Hepatocyte (in vitro differentiated cells): ENCODE measurements at regions not wholly inside any gene's neighbourhood (a gene's known extent, or its start where the extent isn't known, plus 50 kb on each side); places are given as distances from the start of the nearest gene placed in this dataset.

Experiments
- DNase-seq: peaks from one replicate; pipeline ENCODE4 v3.0.0-alpha.2; 2016; ENCODE audit warnings: low spot score
- H2AFZ ChIP-seq: fragments of 200-600 bp; sonication (generic); 2 replicates; pipeline ENCODE4 v1.6.0; 2016; ENCODE audit warnings: antibody characterized with exemption, mild to moderate bottlenecking
- H3K27ac ChIP-seq: fragments of 200-600 bp; sonication (generic); 2 replicates; pipeline ENCODE4 v1.5.1; 2016; ENCODE audit warnings: mild to moderate bottlenecking
- H3K27me3 ChIP-seq: fragments of 200-600 bp; sonication (generic); 2 replicates; pipeline ENCODE4 v1.6.1; 2016
- H3K36me3 ChIP-seq: fragments of 200-600 bp; sonication (generic); replicated peaks from 2 replicates; pipeline ENCODE4 v1.5.1; 2016; ENCODE audit warnings: low read depth; ENCODE audit not compliant: insufficient read depth
- H3K4me1 ChIP-seq: fragments of 200-600 bp; sonication (generic); 2 replicates; pipeline ENCODE4 v1.5.1; 2016; ENCODE audit warnings: mild to moderate bottlenecking, moderate library complexity; ENCODE audit not compliant: insufficient read depth
- H3K4me2 ChIP-seq: fragments of 200-600 bp; sonication (generic); 2 replicates; pipeline ENCODE4 v1.6.0; 2016
- H3K4me3 ChIP-seq: fragments of 200-600 bp; sonication (generic); 2 replicates; pipeline ENCODE4 v1.5.1; 2016; ENCODE audit warnings: mild to moderate bottlenecking
- H3K79me2 ChIP-seq: fragments of 200-600 bp; sonication (generic); 2 replicates; pipeline ENCODE4 v1.6.0; 2017; ENCODE audit warnings: mild to moderate bottlenecking
- H3K9me2 ChIP-seq: fragments of 200-600 bp; sonication (generic); replicated peaks from 2 replicates; pipeline ENCODE4 v1.6.0; 2017; ENCODE audit warnings: mild to moderate bottlenecking; ENCODE audit not compliant: insufficient read depth
- H3K9me3 ChIP-seq: fragments of 200-600 bp; sonication (generic); 2 replicates; pipeline ENCODE4 v1.5.1; 2016; ENCODE audit warnings: low read depth, mild to moderate bottlenecking
- H4K20me1 ChIP-seq: fragments of 200-600 bp; sonication (generic); 2 replicates; pipeline ENCODE4 v1.6.0; 2016; ENCODE audit warnings: mild to moderate bottlenecking; ENCODE audit not compliant: insufficient read depth, poor library complexity, severe bottlenecking
- EZH2 ChIP-seq: fragments of 200-600 bp; sonication (generic); IDR thresholded peaks from 2 replicates; pipeline ENCODE4 v1.6.1; 2016; ENCODE audit warnings: antibody characterized with exemption, mild to moderate bottlenecking, borderline replicate concordance
- EZH2phosphoT487 ChIP-seq: fragments of 200-600 bp; sonication (generic); IDR thresholded peaks from one replicate; pipeline ENCODE4 v1.6.1; 2018; ENCODE audit warnings: antibody characterized with exemption, mild to moderate bottlenecking, low read depth, moderate library complexity; ENCODE audit not compliant: unreplicated experiment, severe bottlenecking
- WGBS: methylation state at CpG from one replicate; pipeline ENCODE4 v1.1.6; 2016; ENCODE audit warnings: low lambda C conversion rate; ENCODE audit errors: missing lambda C conversion rate; 5-methylcytosine and 5-hydroxymethylcytosine counted together
- TF ChIP-seq, protein P1 (sequence below): fragments of 200-600 bp; sonication (generic); IDR thresholded peaks from 2 replicates; pipeline ENCODE4 v1.5.1; 2016; ENCODE audit warnings: antibody characterized with exemption, mild to moderate bottlenecking; ENCODE audit not compliant: poor library complexity

DNA sequence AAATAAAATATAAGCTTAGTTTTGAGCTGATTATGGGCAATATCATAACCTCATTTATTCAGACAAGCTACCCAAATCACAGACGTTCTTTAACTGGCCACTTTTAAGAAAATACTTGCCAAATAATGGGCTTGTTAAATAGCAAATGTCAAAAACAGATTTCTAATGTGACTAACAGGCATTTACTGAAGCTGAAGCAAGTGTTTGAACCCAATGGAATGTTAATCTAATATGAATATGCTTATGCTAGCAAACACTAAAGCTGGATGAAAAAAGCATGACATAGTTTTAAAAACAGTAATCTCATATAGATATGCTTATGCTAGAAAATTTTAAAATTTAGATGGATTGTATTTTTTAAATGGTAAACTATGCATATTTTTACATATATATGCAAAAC lies 411.6 kb upstream of the PTGER4 start:
- Histone ChIP-seq H3K79me2 (no peaks in the 10 kb centered on the region), H4K20me1 (no peaks in the 10 kb centered on the region), H3K27me3 (no peaks in the 10 kb centered on the region), H3K4me1 (no peaks in the 10 kb centered on the region), H3K27ac (no peak overlapping the region), H2AFZ (no peak overlapping the region), H3K4me2 (no peak overlapping the region), H3K9me3 (no peaks in the 10 kb centered on the region), H3K4me3 (no peak overlapping the region), H3K36me3 (no peaks in the 10 kb centered on the region), H3K9me2 (no peaks in the 10 kb centered on the region)
- no peak for TF ChIP-seq EZH2phosphoT487
- TF ChIP-seq, protein P1, sequence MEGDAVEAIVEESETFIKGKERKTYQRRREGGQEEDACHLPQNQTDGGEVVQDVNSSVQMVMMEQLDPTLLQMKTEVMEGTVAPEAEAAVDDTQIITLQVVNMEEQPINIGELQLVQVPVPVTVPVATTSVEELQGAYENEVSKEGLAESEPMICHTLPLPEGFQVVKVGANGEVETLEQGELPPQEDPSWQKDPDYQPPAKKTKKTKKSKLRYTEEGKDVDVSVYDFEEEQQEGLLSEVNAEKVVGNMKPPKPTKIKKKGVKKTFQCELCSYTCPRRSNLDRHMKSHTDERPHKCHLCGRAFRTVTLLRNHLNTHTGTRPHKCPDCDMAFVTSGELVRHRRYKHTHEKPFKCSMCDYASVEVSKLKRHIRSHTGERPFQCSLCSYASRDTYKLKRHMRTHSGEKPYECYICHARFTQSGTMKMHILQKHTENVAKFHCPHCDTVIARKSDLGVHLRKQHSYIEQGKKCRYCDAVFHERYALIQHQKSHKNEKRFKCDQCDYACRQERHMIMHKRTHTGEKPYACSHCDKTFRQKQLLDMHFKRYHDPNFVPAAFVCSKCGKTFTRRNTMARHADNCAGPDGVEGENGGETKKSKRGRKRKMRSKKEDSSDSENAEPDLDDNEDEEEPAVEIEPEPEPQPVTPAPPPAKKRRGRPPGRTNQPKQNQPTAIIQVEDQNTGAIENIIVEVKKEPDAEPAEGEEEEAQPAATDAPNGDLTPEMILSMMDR: no peak
- no peak for TF ChIP-seq EZH2
- 65% methylated on average over 1 of the region's 1 CpG for WGBS
- DNase-seq: no peak

DNA sequence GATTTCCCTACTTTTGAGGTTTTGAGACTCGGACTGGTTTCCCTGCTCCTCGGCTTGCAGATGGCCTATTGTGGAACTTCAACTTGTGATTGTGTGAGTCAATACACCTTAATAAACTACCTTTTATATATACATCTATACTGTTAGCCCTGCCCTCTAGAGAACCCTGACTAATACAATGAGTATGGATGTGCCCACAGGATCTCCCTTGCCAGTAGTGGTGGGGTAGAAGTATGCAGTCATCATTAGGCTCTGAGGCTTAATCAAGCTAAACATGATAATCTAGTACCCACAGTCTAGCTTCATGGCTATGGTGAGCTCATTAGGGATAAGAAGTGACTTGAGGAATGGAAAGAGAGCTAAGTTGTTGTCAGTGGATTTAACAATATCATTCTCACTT lies 412.8 kb upstream of the PTGER4 start:
- no peak overlapping the region for H3K4me2 ChIP-seq
- H3K4me1 ChIP-seq: no peaks in the 10 kb centered on the region
- no peaks in the 10 kb centered on the region for H3K27me3 ChIP-seq
- DNase-seq: no peak
- no peak overlapping the region for H3K4me3 ChIP-seq
- no peaks in the 10 kb centered on the region for H3K9me2 ChIP-seq
- no peak overlapping the region for H3K27ac ChIP-seq
- H2AFZ ChIP-seq: no peak overlapping the region
- H3K9me3 ChIP-seq: no peaks in the 10 kb centered on the region
- H3K79me2 ChIP-seq: no peaks in the 10 kb centered on the region
- H4K20me1 ChIP-seq: no peaks in the 10 kb centered on the region
- 97% methylated on average over 2 of the region's 2 CpGs for WGBS
- H3K36me3 ChIP-seq: no peaks in the 10 kb centered on the region
- TF ChIP-seq, protein P1: no peak
- TF ChIP-seq EZH2phosphoT487: no peak
- TF ChIP-seq EZH2: no peak

DNA sequence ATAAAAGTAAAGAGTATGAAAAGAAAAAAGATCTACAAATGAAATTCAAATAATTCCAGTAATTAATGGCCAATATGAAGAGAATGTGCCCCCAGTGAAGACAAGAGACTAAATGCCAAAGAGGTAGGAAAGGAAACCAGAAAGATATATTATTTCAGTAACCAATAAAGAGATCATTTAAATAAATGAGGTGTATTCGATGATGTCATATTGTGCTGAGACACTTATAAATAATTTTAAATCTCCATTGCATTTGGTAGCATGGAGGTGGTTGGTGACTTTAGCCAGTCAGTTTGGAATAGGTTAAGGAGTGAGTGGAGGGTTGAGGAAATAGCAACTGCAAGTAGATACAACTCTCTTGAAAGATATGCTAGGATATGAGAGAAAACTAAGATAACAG lies 417.7 kb upstream of the PTGER4 start:
- no peaks in the 10 kb centered on the region for H3K9me2 ChIP-seq
- H3K9me3 ChIP-seq: no peaks in the 10 kb centered on the region
- H3K27ac ChIP-seq: no peak overlapping the region
- no peaks in the 10 kb centered on the region for H3K36me3 ChIP-seq
- no peak overlapping the region for H2AFZ ChIP-seq
- 93% methylated on average over 1 of the region's 1 CpG for WGBS
- no peaks in the 10 kb centered on the region for H3K27me3 ChIP-seq
- H3K4me1 ChIP-seq: no peaks in the 10 kb centered on the region
- H4K20me1 ChIP-seq: no peaks in the 10 kb centered on the region
- H3K4me2 ChIP-seq: no peak overlapping the region
- H3K4me3 ChIP-seq: no peak overlapping the region
- TF ChIP-seq EZH2: no peak
- TF ChIP-seq, protein P1: no peak
- TF ChIP-seq EZH2phosphoT487: no peak
- DNase-seq: no peak
- H3K79me2 ChIP-seq: no peaks in the 10 kb centered on the region

DNA sequence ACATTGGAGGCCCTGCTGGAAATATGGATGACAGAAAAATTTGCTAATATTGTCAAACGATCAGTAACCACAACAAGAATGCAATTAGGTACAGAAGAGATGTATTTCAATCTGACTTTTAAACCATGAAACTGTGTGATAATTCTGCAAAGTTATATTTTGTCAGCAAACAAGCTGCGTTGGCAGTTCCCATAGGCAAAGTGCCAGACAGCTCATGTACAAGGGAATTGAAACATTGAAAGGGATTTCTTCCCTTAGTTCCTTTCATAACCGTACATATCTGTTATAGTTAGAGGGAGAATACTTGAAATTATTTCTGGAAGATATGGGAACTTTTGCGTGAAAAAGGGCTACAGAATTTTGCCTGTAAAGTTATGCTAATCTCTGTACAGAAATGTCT lies 419.4 kb upstream of the PTGER4 start:
- no peak for DNase-seq
- 78% methylated on average over 4 of the region's 4 CpGs for WGBS
- no peak overlapping the region for H2AFZ ChIP-seq

More for the DNA sequence above, 419.4 kb upstream of the PTGER4 start:
- Histone ChIP-seq H3K27me3 (no peaks in the 10 kb centered on the region), H4K20me1 (no peaks in the 10 kb centered on the region), H3K27ac (no peak overlapping the region), H3K4me2 (no peak overlapping the region), H3K4me3 (no peak overlapping the region), H3K9me2 (no peaks in the 10 kb centered on the region), H3K4me1 (no peaks in the 10 kb centered on the region), H3K79me2 (no peaks in the 10 kb centered on the region), H3K9me3 (no peaks in the 10 kb centered on the region), H3K36me3 (no peaks in the 10 kb centered on the region)
- TF ChIP-seq, protein P1: no peak
- TF ChIP-seq EZH2phosphoT487 (no peak), EZH2 (no peak)
